T-helper 1 cell (primary cell): ENCODE measurements at regions not wholly inside any gene's neighbourhood (a gene's known extent, or its start where the extent isn't known, plus 50 kb on each side); places are given as distances from the start of the nearest gene placed in this dataset.

Experiments
- DNase-seq, 5 donors: peaks; one replicate each; pipeline ENCODE4 v3.0.0-alpha.2; 2012 to 2020

DNA sequence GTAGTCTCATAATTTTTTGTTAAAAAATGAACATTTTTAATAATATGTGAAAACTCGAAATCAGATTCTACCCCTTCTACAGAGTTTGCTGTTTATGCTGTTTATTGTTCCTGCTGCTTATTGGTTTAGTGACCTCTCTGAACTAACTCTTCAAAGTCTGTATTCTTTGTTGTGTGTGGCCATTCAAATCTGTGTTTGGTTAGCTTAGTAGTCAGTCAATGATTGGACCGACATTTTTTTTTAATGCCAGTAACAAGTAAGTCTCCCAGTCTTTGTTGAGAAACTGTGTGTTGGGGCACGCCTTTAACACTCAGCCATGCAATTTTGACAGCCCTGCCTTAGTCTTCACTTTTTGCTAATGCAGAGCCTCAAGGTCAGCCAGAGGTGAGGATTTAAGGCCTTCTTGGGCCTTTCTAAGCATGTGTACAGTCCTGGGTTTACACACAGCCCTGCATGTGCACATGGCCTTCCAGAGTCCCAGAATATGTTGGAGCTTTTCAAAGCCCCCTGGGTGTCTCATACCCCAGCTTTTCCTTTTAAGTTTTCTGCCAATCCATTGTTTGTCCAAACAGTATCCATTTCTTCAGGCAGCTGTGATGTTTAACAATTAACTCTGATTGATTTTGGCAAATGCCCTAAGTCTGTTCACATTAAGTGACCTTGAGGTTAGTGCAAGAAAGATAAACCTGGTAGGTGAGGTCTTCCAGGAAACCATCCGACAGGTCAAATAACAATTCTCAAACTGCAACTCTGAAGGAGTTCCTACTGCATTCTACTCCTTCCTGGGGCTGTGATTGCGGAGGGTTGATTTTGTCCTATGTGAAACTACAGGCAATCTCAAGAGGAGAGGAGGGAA, 389.3 kb downstream of the PMP22 start:
- no peak for DNase-seq

DNA sequence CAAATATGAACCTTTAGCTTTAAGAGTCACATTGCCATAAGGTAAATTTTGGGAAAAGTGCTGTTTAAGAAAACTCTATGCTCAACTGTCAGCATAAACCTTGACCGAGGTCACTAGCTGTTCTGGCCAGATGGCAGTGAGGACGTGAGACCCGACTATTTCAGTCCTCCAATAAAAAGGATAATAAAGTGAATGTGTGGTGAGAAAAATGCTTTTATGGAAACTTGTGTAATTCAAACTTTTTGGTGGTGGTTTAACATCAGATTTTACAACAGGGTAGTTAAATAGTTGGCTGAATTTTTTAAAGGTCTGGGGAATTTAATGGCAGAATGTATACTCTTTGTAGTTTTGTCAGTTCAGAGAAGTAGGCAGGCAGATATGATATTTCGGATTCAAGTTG, 391.1 kb downstream of the PMP22 start:
- DNase-seq, result no peak

DNA sequence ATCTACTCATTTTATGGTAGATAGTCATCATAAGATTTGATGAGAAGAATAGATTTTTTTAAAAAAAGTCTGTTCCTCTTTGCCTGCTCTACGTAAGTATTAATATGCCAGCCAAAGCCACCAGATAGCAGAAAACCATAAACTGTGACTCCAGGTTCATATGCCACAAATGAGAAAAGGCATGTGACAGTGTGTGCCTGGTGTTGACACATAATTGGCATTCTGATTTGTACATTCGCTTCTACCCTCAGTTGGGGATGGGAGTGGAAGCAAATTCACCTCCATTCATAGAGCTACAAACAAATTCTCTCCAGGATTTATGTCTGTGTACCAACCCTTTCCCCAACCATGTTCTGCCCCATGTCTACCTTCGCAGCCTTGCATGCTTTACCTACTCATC, 391.6 kb downstream of the PMP22 start:
- DNase-seq, result no peak

DNA sequence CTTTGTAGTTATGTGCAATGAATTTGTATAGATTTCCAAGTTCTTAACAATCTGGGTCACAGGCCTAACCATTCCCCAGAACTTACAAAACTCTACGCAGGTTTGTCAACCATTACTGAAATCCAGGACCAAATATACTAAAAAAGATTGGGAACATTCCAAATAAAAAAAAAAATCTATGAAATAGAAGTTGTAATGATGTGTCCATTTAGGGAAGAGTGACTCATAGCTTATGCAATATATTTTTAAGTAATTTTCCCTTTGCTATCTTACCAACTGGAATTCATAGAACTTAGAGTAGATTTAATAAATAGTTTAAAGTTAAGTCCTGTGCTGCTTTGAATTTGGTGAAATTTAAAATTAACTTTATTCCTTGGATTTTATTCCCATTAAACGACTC, 393.2 kb downstream of the PMP22 start:
- DNase-seq, result no peak

DNA sequence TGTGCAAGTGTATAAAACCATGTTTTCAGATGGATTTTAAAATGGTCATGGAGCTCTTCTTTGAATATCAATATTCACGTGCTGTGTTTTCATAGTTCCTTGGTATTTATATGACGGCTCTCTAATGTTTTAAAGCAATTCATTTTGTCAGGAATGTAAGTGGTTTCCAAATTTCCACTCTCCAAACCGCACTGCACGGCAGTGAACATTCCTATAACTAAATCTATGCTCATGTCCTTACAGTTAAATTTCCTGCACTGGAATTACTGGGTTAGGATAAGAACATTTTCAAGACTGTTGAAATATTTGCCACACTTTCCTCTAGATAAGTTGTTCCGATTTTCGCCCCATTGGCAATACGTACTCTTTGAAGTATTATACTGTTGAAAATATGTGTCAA, 398.9 kb downstream of the PMP22 start:
- no peak for DNase-seq

DNA sequence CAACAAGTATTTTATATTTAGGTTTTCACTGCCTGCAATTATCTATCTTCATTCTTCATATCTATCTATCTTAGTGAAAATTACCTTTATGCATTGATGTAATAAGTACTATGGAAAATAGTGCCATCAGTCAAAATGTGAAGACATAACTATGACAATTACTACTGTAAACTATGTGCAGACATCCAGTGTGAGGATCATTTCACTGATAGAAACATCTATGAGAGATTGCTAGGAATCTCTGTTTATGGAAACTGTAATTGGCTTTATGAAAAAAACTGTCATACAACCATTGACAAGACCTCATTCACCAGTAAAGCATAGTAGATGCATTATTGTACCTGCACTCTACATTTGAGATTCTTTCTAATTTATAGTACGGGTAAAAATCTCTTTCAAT, 401.0 kb downstream of the PMP22 start:
- no peak for DNase-seq

DNA sequence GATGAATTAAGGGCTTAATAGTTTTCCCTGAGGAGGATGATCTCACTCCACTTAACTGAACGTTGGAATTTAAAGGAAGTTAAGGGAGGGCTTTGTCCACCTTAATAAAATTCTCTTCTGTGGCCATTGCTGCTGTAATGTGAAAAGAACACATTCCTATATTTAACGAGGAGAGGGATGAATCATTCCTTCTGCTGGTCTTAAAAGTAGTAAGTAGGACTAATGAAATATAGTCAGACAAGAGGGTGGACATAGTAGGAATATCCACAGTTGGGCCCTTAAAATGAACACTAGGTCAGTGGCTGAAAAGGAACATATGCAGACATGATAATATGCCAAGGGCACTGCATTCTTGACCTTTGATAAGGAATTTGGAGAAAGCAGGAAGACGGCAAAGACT, 405.6 kb downstream of the PMP22 start:
- no peak for DNase-seq

DNA sequence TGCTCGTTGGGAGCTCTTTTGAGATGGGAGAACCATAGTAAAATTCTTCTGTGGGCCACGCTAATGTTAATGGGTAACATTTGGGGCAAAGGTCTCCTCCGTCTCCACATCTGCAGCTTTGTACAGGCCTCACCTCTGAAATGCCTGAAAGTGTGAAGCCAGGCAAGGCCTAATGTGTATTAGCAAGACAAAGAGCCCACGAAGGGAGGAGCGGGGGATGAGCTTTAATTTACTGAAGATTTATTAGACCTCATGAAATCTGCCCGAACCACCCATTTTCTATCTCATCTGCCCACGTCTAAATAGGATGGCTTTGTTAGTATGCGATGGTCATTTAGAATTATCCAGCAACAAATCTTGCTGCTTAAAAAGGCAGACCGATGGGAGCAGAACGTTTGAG, 408.9 kb downstream of the PMP22 start:
- no peak for DNase-seq

DNA sequence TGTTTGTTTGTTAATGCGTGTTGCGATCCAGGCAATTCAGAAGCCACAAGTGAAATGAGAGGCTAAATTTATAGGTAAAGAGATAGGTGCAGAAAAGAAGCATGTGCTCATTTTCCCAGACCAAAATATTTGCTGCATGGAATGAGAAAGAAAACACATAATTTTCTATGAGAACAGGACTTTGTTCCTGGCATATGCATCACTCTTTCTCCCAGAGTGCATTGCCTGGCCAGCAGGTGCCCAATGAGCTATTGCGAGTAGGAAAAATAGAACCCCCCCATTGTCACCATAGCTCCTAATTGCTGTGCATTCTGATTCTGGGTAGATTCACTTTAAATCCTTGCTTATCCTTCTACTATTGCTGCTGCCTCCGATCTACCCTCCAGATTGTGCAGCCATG, 410.4 kb downstream of the PMP22 start:
- DNase-seq, result no peak

DNA sequence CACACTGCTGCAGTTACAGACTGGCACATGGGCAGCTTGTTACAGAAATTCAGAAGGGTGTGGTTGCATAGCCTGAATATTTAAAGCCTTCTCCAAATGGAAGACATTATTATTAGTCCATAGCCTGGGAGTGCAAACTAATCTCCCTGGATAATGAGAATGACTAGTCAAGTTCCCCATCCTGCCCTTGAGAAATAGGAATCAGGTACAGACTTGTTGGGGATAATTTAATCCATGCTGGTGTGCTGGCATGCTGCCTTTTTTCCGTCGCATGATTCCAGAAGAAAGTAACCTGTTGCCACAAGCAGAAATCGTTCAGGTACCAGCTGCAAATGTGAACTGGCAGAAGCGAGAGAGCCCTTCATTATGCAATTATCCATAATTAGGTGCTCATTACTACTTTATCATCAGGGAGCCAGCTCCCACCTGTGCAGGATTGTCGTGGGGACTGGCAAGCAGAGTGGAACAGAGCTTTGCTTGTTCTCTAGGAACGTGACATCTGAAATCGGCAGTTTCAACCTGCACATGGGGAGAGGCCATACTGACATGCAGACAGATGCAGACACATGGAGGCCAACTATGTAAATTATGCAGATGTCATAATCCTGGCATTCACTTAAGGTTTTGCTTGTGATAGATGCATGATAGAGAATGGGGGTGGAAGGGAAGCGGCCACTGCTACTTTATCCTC, 419.4 kb downstream of the PMP22 start:
- DNase-seq, result no peak

DNA sequence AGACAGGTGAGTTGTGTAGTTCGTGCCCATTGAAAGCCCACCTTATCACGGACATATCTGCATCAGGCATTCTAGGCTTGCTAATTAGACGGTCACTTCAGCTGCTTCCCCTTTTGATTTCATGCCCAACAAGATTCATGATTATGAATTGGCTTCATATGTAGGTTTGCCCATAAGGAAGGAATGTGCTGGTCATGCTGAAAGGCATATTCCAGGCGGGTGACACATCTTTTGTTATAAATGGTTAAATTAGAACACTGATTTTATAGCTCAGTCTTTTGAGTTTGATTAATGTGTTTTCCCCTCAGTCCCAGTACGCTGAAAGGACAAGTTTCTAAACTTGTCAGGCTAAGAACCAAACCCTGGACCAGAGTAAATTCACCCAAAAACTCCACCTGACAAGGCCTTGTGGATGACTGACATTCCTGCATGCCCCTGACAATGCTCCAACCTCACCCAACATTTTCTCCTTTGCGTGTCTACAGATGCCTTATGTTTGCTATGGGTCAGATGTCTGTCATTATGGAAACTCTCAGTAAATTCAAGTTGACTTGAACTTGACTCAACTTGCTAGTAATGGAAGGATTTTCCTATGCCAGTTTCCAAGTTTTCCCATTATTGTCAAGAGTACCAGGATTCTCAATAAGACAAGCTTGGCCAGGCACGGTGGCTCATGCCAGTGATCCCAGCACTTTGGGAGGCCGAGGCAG, 421.9 kb downstream of the PMP22 start:
- DNase-seq, result no peak

DNA sequence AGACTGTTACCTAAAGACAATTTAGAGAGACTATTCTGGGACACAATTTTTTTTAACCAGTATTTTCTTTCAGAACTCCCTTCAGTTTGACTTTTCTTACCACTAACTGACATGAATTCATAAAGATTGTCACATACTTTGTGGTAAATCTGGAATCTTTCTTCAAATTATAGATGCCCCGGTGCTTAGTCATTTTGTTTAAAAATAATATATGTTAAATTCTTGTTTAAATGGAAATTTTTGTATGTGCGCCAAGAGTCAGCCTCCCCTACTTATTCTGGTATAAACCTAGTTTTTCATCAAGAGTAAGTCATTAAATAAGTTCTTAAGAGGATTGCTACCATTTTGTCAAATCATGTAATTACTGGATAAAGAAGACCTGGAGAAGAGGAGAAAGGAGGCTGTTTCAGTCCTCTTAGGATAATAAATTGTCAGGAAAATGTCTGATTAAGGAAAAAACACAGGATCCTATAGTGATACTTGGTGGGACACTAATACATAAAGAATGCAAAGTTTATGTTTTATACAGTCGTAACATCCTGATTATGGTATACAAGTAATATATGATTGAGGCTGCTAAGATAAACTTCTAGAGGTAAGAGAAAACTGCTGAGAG, 424.4 kb downstream of the PMP22 start:
- DNase-seq, result no peak

DNA sequence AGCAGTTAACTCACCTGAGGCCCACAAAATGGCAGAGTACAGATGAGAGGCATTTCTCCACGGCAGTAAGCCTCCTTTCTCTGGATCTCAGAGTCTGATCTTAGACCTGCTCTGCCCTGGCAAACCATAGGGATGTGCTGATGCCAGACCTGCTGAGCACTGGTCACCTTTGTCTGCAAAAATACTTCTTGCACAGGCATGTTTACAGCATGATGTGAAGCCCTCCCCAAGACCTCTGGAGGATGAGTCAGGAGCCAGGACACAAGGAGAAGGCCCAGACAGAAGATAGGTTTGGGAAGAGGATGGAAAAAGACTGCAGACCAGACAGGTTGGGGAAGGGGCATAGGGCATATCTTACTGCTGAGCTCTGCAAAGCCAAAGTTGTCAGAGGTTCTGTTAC, 426.6 kb downstream of the PMP22 start:
- no peak for DNase-seq

DNA sequence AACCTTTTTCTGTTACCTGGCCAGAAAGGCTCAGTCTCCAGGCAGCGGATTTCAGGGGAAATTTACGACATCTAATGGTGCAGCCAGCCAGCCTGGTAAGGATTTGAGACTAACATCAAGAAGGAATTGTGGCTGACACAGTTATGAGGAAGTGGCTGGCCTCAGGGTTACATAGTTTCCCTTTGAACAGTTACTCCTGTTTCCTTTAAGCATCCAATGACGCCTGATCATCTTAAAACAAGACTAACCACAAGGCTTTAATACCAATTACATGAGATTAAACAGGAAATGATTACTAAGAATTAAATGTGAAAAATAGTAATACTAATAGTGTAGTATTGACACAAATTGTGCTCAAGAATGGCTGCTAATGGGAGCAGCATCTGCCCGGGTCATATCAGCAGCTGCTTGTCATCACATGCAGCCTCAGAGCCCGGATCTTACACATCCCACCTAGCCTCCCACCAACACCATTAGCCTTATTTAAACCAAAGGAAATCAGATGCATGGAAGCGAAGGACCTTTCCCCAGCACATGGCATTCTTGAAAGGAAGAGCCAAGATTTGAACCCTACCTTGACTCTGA, 431.8 kb downstream of the PMP22 start:
- DNase-seq, result peak in 1 of 5 donors; percentile 9

DNA sequence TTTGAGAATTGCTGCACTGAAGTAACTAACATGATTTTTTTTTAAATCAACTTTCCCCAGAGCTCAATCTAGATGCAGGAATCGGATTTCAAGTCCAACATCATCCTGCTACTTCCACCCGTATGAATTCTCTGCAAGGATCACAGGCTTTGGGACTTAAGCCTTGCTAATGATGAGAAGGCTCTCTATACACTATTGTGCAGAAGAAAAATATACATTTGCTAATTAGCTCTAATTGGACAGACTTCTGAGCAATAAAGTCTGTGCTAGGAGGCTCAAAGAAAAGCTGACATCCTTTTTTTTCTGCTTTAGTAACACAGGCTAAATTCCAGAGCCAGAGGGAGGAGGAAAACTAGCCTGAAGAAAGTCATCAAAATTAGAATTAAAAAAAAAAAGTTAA, 433.6 kb downstream of the PMP22 start:
- DNase-seq, result no peak

DNA sequence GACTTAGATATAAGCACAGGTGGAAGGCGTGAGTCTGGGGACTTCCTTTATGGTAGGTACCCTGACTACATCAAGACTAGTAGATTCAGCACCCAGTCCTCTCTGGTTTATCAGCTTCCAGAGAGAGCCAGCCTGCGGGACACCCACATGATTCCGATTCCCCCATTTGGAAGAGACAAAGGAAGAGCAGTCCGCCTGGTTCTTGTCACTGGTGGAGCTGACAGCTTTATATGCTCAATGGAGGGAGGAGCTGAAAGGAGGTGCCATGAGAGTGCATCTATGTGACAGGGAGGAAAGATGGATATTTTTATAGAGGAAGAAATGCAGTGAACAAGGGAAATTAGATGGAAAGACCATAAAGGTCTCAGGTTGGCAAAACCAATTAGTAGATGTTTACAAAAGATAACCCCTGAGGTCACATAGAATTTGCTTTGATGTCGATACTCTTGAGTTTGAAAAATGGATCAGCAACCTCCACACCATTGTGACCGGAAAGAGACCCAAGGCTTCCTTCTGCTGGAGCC, 437.7 kb downstream of the PMP22 start:
- no peak for DNase-seq

DNA sequence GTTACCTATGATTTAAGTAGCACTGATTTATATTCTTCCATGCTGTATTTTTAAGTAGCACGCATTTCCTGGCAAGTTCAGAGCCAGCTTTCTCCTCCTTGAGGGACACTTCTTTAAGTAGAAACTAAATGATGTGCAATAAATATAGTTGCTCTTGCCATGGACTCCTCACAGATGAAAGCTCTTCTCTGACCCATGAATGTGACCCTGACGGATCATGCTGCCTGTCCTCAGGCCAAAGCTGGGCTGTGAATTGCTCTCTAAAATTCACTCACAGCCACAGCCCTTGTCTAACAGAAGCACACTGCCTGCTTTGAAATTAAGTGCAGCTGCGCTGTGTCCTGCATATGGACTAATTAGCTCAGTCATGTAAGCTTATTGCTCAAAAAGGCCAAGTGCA, 438.8 kb downstream of the PMP22 start:
- DNase-seq, result no peak

DNA sequence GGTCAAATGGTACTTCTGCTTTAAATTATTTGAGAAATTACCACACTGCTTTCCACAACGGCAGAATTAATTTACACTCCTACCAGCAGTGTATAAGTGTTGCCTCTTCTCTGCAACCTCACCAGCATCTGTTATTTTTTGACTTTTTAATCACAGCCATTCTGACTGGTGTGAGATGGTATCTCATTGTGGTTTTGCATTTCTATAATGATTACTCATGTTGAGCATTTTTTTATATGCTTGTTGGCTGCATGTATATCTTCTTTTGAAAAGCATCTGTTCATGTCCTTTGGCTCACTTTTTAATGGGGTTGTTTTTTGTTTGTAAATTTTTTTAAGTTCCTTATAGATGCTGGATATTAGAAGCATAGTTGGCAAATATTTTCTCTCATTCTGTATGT, 446.7 kb downstream of the PMP22 start:
- DNase-seq, result no peak

DNA sequence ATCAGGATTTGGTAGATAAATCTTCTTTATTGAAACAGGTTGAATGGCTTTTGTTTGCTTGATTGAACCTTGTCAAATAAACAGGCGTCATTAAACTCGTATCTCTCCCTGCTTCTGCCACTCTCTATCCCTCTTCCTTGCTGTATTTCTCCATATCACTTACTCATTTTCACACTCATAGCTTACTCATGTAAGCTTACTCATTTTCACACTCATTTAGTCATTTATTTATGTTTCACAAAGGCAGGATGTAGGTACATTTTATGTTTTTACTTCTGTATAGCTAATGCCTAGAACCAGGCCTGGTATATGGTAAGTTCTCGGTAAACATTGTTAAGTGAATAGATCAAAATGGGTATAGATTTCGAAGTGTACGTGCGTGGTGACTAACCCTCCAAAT, 450.0 kb downstream of the PMP22 start:
- peak in 1 of 5 donors; percentile 10 for DNase-seq

DNA sequence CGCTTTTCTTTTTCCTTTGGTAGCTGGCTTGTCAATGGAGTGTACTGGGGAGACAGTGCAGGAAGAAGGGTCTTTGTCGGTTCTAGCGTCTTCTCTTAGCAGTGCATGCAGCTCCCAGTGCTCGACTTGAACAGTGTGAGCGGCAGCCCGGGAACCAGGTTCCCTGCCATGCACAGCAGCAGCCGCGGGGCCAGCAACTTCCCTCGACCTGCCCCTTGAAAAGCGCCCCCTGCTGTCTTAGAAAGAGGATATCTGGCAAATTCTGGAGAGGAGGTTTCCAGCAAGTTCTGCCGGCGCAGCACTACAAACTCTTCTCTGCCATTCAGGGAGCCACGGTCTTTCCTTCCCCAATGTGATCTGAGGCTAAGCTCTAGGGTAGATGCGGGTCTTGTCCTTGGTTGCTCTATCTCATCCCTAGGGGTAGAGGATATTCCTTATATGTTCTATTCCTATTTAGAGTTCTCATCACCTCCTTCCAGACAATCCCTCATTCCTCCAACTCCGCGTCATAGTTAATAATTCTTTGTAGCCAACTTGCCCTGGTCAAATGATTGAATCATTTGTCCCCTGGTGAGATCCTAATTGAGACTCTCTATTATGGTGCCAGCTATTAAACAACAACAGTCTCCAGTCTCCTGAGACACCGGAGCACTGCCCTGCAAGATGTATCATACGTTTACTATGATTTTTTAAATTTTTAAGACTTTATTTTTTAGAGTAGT, 451.3 kb downstream of the PMP22 start:
- DNase-seq, result peak in 1 of 5 donors; percentile 4

DNA sequence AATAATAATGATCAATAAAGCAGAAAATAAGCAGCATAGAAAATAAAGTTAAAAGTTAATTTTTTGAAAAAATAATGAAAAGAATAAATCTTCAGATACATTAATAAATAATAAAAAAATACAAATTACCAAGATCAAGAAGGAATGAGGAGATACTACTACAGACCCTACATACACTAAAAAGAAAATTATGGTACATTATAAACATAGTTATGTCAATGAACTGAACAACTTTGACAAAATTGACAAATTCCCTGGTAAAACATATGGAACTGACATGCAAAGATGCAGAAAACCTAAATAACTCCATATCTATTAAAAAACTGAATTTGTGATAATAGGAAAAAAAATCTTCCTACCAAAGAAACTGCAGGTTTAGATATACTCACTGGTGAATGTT, 456.7 kb downstream of the PMP22 start:
- DNase-seq, result no peak

DNA sequence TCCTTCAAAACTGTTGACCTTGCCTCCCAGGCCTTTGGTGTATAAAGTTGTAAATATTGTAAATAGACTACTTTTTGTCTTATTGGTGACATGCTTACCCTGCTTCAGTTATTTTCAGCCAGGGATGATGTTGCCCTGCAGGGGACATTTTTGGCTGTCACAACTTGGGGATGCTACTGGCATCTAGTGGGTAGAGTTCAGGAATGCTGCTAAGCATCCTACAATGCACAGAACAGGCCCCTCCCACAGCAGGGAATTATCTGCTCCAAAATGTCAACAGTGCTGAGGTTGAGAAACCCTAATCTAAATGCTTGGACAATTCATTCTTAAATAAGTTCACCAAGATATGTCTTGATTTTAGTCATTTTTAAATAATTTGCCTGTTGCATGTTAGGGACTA, 459.8 kb downstream of the PMP22 start:
- no peak for DNase-seq
